ENCODE measurements at regions not wholly inside any gene's neighbourhood (a gene's known extent, or its start where the extent isn't known, plus 50 kb on each side); places are given as distances from the start of the nearest gene placed in this dataset.
"Not testable (repeated sequence)": the region's sequence is repeated elsewhere in the genome, so short reads cannot be mapped to it uniquely, and the experiment has no call there.

DNA sequence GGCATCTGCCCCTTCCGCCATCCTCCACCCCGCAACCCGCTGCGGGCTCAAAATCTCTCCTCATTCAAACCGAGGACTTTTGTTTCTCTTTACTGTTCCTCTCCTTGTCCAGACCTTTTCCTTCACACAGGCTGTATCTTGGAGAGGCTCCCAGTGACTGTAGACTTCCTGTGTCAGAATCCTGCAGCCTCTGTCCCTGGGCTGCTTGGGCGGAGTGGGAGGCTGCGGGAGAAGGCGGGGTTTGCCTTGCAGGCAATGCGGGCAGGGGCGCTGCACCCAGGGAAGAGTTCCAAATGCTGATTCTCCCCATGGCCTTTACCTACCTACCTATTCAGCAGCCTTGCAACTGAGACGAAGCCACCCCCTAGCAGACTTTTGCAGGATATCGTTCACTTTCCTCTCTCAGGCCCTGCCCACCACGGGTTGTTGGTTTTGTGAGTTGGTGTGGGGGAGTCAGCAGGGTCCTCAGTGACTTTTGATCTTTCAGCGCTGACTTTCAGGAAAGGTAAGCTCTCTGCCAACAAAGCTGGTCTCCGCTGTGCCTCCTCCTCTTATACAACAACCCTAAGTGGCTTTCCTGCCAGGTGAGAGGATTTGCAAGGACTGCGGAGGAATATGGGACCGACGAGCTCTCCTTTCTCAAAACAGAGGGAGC, 79.0 kb upstream of the KCNA1 start:
- Histone ChIP-seq H3K27me3 (ENCODE audit: insufficient read depth, insufficient read length) (no peaks in the 10 kb centered on the region), H3K36me3 (ENCODE audit: insufficient read depth, insufficient read length, low read length) (peaks cover 60% of the 10 kb centered on the region), H3K4me3 (ENCODE audit: insufficient read length, low read depth) (no peak overlapping the region), H3K9ac (ENCODE audit: insufficient read length, low read depth) (no peak overlapping the region), H3K4me1 (ENCODE audit: insufficient read depth, insufficient read length) (peaks cover 7% of the 10 kb centered on the region), H3K9me3 (ENCODE audit: insufficient read depth, low read length) (peaks cover 17% of the 10 kb centered on the region; the same call in 1 of the 2 replicates)
- TF ChIP-seq ZNF274 (IDR thresholded peaks at IDR 0.05; ENCODE audit: low read depth, low read length) (no peak), SUZ12 (IDR thresholded peaks at IDR 0.05; ENCODE audit: extremely low read depth, insufficient read depth, insufficient read length) (no peak), YY1 (IDR thresholded peaks at IDR 0.05; ENCODE audit: insufficient read depth, insufficient read length) (no peak)
- DNase-seq (ENCODE audit: low read depth, low spot score) = no peak

DNA sequence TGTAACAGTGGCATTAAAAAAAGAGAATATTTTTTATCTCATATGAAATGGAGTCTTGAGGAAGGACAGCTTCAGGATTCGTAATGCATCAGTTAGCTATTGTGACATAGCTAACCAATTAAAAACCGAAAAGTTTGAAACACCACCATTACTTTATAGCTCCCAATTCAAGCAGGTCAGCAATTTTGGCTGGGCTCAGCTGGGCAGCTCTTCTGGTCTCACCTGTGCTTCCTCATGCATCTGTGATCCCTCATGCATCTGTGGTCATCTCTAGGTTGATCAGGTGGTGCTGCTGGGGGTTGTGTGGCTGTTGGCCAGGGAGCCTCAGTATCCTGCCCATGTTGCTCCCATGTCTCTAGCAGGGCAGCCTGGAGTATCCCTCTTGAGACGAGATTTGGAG, 76.7 kb upstream of the KCNA1 start:
- no peak overlapping the region for H3K9ac ChIP-seq (ENCODE audit: insufficient read length, low read depth)
- no peaks in the 10 kb centered on the region for H3K27me3 ChIP-seq (ENCODE audit: insufficient read depth, insufficient read length)
- no peak overlapping the region for H3K4me3 ChIP-seq (ENCODE audit: insufficient read length, low read depth)
- H3K36me3 ChIP-seq (ENCODE audit: insufficient read depth, insufficient read length, low read length) = peaks cover 59% of the 10 kb centered on the region
- peaks cover 7% of the 10 kb centered on the region for H3K4me1 ChIP-seq (ENCODE audit: insufficient read depth, insufficient read length)
- DNase-seq (ENCODE audit: low read depth, low spot score) = no peak
- TF ChIP-seq ZNF274 (IDR thresholded peaks at IDR 0.05; ENCODE audit: low read depth, low read length) (no peak), YY1 (IDR thresholded peaks at IDR 0.05; ENCODE audit: insufficient read depth, insufficient read length) (no peak), SUZ12 (IDR thresholded peaks at IDR 0.05; ENCODE audit: extremely low read depth, insufficient read depth, insufficient read length) (no peak)
- H3K9me3 ChIP-seq (ENCODE audit: insufficient read depth, low read length) = peaks cover 17% of the 10 kb centered on the region; the same call in 1 of the 2 replicates

DNA sequence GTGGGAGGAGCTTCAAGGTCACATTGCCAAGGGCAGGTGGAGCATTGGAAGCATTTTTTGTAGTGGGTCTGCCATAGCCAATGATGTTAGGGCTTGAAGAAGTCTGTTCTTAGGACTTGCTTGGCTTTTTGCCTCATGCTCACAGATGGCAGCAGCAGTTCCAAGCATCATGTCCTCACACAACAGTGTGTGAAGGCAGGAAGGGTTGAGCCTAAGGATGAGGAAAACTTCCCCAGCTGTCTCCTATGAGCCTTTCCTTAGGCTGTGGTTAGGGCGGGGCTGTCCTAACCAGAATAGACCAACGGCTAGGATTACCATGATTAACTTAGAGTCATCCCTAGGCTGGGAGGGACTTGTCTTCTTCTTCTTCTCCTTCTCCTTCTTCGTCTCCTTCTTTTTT, 76.2 kb upstream of the KCNA1 start:
- H3K4me3 ChIP-seq (ENCODE audit: insufficient read length, low read depth) = no peak overlapping the region
- peaks cover 17% of the 10 kb centered on the region; the same call in 1 of the 2 replicates for H3K9me3 ChIP-seq (ENCODE audit: insufficient read depth, low read length)
- peaks cover 7% of the 10 kb centered on the region for H3K4me1 ChIP-seq (ENCODE audit: insufficient read depth, insufficient read length)
- no peaks in the 10 kb centered on the region for H3K27me3 ChIP-seq (ENCODE audit: insufficient read depth, insufficient read length)
- no peak for TF ChIP-seq SUZ12 (IDR thresholded peaks at IDR 0.05; ENCODE audit: extremely low read depth, insufficient read depth, insufficient read length)
- TF ChIP-seq ZNF274 (IDR thresholded peaks at IDR 0.05; ENCODE audit: low read depth, low read length) = no peak
- TF ChIP-seq YY1 (IDR thresholded peaks at IDR 0.05; ENCODE audit: insufficient read depth, insufficient read length) = no peak
- DNase-seq (ENCODE audit: low read depth, low spot score) = no peak
- H3K9ac ChIP-seq (ENCODE audit: insufficient read length, low read depth) = no peak overlapping the region
- peaks cover 55% of the 10 kb centered on the region for H3K36me3 ChIP-seq (ENCODE audit: insufficient read depth, insufficient read length, low read length)

DNA sequence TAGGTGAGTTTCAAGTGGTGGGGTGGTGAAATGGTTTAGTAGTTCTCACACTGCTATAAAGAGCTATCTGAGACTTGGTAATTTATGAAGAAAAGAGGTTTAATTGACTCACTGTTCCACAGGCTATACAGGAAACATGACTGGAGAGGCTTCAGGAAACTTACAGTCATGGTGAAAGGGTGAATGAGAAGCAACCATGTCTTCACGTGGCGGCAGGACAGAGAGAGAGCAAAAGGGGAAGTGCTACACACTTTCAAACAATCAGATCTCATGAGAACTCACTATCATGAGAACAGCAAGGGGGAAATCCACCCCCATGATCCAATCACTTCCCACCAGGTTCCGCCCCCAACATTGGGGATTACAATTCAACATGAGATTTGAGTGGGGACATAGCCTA, 67.3 kb upstream of the KCNA1 start:
- H3K27me3 ChIP-seq (ENCODE audit: insufficient read depth, insufficient read length); H3K4me1 ChIP-seq (ENCODE audit: insufficient read depth, insufficient read length); H3K9ac ChIP-seq (ENCODE audit: insufficient read length, low read depth); H3K9me3 ChIP-seq (ENCODE audit: insufficient read depth, low read length); DNase-seq (ENCODE audit: low read depth, low spot score); H3K4me3 ChIP-seq (ENCODE audit: insufficient read length, low read depth): not testable (repeated sequence)
- peaks cover 11% of the 10 kb centered on the region for H3K36me3 ChIP-seq (ENCODE audit: insufficient read depth, insufficient read length, low read length)

DNA sequence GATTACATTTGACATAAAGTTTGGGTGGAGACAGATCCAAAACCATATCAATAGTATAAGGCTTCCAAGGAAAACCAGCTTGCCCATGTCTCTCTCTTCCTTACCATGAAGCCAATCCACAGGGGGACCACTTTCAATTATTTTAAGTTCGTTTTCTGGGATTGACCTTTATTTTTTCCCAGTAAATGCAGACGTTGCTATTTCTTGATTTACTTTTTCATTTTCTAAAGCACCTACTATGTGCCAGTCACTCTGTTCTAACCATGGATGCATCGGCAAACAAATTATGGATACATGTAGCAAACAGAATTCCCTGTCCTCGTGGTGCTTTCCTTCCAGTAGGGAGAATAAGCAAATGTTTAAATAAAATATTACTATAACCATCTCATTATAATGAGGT, 65.8 kb upstream of the KCNA1 start:
- no peak for DNase-seq (ENCODE audit: low read depth, low spot score)
- TF ChIP-seq YY1 (IDR thresholded peaks at IDR 0.05; ENCODE audit: insufficient read depth, insufficient read length) = no peak
- no peak for TF ChIP-seq ZNF274 (IDR thresholded peaks at IDR 0.05; ENCODE audit: low read depth, low read length)
- TF ChIP-seq SUZ12 (IDR thresholded peaks at IDR 0.05; ENCODE audit: extremely low read depth, insufficient read depth, insufficient read length) = no peak
- peaks cover 6% of the 10 kb centered on the region for H3K36me3 ChIP-seq (ENCODE audit: insufficient read depth, insufficient read length, low read length)
- no peak overlapping the region for H3K4me3 ChIP-seq (ENCODE audit: insufficient read length, low read depth)
- H3K4me1 ChIP-seq (ENCODE audit: insufficient read depth, insufficient read length) = no peaks in the 10 kb centered on the region
- no peak overlapping the region for H3K9ac ChIP-seq (ENCODE audit: insufficient read length, low read depth)
- H3K27me3 ChIP-seq (ENCODE audit: insufficient read depth, insufficient read length) = no peaks in the 10 kb centered on the region
- H3K9me3 ChIP-seq (ENCODE audit: insufficient read depth, low read length) = no peaks in the 10 kb centered on the region

DNA sequence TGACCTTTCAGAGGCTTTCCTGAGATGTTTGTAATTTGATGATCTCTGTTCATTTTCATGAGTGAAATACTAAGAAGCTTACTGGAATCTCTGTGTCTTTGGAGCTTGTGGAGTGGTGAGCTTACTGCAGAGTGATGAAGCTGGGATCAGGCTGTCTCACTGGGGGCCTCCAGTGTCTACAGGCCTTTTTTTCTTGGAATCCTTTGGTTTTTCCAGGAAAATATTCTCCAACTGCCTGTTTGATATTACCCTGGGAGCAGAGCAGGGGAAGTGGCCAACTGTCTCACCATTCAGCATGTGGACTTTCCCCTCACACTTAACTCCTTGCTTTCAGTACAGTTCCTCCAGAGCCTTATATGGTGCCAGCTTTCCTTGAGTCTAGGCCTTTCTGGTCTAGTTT, 62.0 kb upstream of the KCNA1 start:
- H3K36me3 ChIP-seq (ENCODE audit: insufficient read depth, insufficient read length, low read length) = peaks cover 15% of the 10 kb centered on the region
- no peaks in the 10 kb centered on the region for H3K4me1 ChIP-seq (ENCODE audit: insufficient read depth, insufficient read length)
- TF ChIP-seq SUZ12 (IDR thresholded peaks at IDR 0.05; ENCODE audit: extremely low read depth, insufficient read depth, insufficient read length) (no peak), YY1 (IDR thresholded peaks at IDR 0.05; ENCODE audit: insufficient read depth, insufficient read length) (no peak), ZNF274 (IDR thresholded peaks at IDR 0.05; ENCODE audit: low read depth, low read length) (no peak)
- H3K4me3 ChIP-seq (ENCODE audit: insufficient read length, low read depth) = no peak overlapping the region
- no peaks in the 10 kb centered on the region for H3K9me3 ChIP-seq (ENCODE audit: insufficient read depth, low read length)
- H3K27me3 ChIP-seq (ENCODE audit: insufficient read depth, insufficient read length) = no peaks in the 10 kb centered on the region
- no peak overlapping the region for H3K9ac ChIP-seq (ENCODE audit: insufficient read length, low read depth)
- no peak for DNase-seq (ENCODE audit: low read depth, low spot score)

DNA sequence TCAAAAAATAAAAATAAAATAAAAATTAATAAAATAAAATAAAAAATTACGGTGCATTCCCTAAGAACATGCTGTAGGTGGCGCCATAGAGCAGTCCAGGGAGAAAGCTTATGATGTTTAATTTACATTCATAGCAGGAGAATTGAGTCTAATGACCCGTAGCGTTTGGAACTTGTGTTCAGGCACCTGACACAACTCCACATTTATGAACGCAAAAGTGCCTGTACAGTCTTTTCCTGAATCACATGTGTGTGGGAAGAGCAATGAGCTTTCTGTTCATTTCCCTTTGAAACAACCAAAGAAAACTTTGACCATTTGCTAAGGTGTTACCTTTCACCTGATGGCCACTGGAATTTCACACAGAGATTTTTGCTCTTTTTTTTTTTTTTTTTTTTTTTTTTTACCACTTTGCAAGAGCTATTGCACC, 60.6 kb upstream of the KCNA1 start:
- Histone ChIP-seq H3K9ac (ENCODE audit: insufficient read length, low read depth) (no peak overlapping the region), H3K36me3 (ENCODE audit: insufficient read depth, insufficient read length, low read length) (peaks cover 13% of the 10 kb centered on the region), H3K9me3 (ENCODE audit: insufficient read depth, low read length) (no peaks in the 10 kb centered on the region), H3K4me1 (ENCODE audit: insufficient read depth, insufficient read length) (no peaks in the 10 kb centered on the region), H3K4me3 (ENCODE audit: insufficient read length, low read depth) (no peak overlapping the region), H3K27me3 (ENCODE audit: insufficient read depth, insufficient read length) (no peaks in the 10 kb centered on the region)
- no peak for DNase-seq (ENCODE audit: low read depth, low spot score)
- TF ChIP-seq YY1 (IDR thresholded peaks at IDR 0.05; ENCODE audit: insufficient read depth, insufficient read length) = no peak
- TF ChIP-seq SUZ12 (IDR thresholded peaks at IDR 0.05; ENCODE audit: extremely low read depth, insufficient read depth, insufficient read length) = no peak
- no peak for TF ChIP-seq ZNF274 (IDR thresholded peaks at IDR 0.05; ENCODE audit: low read depth, low read length)

Data from NT2/D1 (cell line).